Stimulated activated CD4-positive, alpha-beta T cell treated with anti-CD3 and anti-CD28 coated beads, Interleukin-2, amount 100 ng/mL, for 24 hours (primary cell): ENCODE measurements at regions not wholly inside any gene's neighbourhood (a gene's known extent, or its start where the extent isn't known, plus 50 kb on each side); places are given as distances from the start of the nearest gene placed in this dataset.
A peak's percentile ranks its signal among the peaks of the same experiment; 100 is the strongest.
"Not testable (repeated sequence)": the region's sequence is repeated elsewhere in the genome, so short reads cannot be mapped to it uniquely, and the experiment has no call there.

Source experiments
- DNase-seq, 2 donors: peaks; one replicate each; pipeline ENCODE4 v3.0.0-alpha.2; 2020

DNA sequence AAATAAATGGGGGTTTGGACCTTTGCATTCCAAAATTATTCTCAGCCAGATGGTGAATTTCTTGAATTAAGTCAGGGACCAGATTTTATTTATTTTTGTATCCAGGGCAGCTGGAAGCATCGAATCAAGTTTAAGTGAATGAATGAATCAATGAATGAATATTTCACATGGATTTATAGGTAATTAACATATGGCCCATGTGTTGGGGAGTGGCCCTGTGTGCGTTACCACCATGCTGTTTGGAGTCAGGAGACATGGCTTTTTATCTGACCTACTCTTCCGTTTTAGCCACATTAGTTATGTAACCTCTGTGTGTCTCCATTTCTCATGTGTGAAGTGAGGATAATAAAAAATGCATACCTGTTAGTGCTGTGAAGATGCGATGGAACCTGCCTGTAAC is 213.5 kb downstream of the CDH26 start:
- DNase-seq, result no peak

DNA sequence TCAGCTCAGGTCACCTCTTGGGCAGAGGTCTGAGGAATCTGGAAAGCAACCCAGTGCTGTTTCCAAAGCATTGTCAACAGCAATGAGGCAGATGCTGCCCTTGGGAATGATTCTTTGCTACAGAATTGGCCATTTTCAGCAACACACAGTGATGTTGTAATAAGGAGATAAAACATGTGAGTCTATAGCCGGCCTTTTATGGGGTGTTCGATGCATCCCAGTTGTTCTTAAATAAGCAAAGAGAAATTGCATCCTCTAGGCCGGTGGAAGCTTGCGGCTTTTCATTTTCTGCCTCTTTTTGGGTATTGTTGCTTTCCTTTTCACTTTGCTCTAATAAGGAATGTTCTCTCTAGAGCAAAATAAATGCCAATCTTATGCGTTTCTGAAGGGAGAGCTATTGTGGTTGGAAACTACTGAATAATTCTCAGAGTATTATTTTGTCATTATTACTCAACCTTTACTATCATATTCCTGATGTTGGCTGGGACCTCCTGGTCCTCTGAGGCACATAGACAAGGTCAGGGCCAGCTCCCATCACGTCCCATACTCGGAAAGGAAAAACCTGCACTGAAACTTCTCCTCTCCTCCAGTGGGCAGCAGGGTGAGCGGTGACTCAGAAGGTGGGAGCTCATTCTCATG is 214.2 kb downstream of the CDH26 start:
- DNase-seq, result no peak

DNA sequence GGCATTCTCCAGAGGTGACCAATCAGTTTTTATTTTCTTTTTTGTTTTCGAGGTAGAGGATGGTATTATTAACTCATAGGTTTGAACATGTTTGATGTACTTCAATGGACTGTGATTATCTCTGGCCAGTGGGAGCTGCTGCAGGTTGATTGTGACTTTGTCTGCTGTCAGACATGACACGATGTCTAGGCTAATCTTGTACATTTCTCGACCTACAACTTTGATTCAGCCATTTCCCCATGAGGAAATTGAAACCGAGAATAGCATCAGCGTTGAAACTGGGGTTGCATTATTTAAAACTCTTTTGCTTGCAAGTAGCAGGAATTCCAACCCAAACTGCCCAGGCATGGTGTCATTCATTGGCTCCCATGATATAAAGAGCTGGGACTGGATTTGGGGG is 218.9 kb downstream of the CDH26 start:
- DNase-seq, result no peak

DNA sequence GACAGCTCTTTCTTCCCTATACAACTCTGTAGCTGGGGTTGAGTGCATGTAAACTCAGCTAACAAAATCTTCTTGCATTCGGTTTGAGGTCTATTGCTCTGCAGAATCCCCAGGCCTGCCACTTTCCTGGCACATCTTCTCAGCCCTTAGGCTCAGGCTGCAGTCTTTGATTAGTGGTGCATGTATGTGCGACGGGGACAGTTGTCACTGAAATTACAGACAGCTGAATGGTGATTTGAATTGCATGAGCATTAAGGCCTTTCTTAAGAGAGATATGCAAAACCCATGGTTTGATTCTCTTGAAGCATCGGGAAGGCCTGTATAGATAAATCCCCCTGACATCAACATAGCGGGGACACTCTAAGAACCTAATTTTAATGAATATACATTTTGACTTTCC is 222.8 kb downstream of the CDH26 start:
- DNase-seq, result no peak

DNA sequence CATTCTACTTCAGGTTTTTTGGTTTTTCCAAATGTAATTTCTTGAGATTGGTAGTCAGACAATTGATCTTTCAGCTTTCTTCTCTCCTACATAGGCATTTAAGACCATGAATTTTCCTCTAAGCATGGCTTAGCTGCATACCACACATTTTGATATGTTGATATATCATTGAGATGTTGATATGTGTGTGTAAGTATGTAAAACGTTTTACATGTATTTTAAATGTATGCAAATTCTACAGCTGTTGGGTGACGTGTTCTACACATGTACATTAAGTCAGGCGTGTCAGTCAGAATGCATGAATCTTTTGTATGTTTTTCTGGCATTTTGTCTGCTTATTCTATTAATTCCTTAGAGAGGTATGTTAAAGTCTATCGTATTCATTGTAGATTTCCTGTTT is 228.2 kb downstream of the CDH26 start:
- no peak for DNase-seq

DNA sequence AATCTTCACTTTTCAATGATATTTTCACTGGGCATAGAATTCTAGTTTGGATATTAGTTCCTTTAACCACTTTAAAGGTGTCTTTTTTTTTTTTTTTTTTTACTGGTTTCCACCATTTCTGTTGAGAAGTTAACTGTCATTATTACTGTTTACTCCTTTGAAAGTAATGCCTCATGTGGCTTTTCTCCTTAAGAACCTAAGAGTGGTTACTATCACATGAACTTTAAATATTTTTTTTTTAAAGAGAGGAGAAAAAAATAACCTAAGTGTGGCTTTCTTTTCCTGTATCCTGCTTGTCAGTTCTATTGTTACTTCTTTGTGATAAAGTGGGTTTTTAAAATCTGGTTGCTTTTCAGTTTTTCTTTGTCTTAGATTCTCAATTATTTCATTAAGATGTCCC is 229.5 kb downstream of the CDH26 start:
- no peak for DNase-seq

DNA sequence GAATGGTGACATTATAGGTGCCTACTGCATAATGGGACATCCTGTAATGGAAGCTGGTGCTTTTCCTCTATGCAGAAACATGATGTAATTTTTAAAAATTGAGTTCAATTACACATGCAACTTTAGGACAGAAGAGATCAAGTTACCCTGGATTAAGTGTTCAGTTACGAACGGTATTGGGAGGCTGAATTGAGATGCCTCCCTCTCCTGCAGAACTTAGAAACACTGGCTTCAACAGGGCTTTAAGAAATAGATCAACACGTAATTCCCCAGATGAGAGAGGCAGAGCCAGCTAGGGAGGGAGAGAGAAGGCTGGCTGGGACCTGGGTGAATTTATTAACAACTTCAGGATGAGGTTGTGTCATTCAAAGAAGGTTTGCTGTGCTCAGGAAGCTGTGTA is 232.8 kb downstream of the CDH26 start:
- no peak for DNase-seq

DNA sequence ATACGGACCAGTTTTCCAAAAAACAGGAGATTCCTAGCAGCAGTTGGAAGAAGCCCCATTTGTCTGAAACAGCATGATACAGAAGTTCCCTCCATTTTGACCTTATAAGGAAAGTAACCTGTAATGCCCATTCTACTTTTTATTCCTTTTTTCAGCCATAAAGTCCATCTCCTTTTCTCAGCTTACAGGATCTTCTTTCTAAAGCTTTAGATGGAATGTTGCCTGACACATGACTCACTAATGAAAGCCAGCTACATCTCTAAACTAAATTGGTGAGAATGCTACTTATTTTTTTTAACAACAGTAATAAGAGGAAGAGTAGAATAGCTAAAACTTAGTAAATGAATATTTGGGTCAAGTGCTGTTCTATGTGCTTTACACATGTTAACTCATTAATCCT is 234.1 kb downstream of the CDH26 start:
- no peak for DNase-seq

DNA sequence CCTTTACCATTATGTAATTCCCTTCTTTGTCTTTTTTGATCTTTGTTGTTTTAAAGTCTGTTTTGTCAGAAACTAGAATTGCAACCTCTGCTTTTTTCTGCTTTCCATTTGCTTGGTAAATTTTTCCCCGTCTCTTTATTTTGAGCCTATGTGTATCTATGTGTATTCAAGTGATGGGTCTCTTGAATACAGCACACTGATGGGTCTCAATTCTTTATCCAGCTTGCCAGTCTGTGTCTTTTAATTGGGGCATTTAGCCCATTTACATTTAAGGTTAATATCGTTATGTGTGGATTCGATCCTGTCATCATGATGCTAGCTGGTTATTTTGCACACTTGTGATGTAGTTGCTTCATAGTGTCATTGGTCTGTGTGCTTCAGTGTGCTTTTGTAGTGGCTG is 240.9 kb downstream of the CDH26 start:
- not testable (repeated sequence) for DNase-seq

DNA sequence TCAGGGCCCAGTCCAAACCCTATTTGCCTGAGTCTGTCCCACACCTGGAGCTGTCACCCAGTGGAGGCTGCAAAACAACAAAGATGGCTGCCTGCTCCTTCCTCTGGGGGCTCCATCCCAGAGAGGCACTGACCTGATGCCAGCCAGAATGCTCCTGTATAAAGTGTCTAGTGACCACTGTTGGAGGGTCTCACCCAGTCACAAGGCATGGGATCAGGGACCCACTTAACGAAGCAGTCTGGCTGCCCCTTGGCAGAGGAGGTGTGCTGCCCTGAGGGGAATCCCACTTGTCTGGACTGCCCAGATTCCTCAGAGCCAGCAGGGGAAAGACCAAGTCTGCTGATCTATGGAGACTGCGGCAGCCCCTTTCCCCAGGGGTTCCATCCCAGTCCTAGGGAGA is 241.6 kb downstream of the CDH26 start:
- no peak for DNase-seq

DNA sequence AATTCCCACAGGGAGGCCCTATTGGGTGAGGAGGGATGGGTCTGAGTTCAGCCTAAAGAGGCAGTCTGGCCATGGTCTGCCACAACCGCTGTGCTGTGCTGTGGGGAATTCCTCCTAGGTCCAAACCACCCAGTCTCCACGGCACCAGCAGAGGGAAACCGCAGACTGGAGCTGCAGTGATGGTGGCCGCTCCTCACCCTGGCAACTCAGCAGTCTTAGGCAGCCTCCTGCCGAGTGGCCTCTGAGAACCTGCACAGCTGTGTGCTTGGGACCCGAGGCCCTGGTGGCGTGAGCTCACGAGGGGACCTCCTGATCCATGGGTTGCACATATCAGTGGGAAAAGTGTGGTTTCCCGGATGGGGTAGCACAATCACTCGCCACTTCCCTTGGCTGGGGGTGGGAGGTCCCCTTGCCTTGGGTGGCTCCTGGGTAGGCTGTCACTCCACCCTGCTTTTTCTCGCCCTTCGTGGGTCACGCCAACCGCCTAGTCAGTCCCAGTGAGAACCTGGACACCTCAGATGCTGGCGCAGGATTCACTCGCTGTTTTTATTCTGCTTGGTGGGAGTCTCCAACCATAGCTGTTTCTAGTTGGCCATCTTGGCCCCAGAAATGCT is 242.2 kb downstream of the CDH26 start:
- no peak for DNase-seq

DNA sequence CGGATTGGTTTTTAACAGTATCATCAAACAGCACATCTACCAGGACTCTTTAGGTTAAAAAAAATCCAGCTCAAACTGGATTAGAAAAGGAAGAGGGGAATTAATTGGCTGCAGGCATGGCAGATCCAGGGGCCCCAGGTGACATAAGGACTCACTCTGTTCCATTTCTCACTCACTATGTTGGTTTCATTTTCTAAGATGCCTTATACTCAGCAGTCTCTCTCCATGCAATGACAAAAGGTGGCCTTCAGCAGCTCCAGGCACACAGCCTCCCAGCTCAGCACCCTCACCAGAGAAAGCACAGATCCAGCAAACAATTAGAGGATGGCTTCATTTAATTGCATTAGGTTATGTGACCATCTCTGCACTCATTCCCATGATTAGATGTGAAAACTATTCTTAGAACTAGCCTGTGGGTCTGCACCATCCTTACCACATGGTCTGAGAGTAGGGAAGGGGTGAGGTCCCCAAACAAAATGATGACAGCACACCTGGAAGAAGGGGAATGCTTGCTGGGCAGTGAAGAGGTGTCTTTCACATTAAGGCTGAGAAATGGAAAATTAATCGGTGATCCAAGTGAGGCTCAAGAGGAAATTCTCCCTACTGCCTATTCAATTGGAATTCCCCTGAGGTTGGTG is 243.1 kb downstream of the CDH26 start:
- DNase-seq, result no peak

DNA sequence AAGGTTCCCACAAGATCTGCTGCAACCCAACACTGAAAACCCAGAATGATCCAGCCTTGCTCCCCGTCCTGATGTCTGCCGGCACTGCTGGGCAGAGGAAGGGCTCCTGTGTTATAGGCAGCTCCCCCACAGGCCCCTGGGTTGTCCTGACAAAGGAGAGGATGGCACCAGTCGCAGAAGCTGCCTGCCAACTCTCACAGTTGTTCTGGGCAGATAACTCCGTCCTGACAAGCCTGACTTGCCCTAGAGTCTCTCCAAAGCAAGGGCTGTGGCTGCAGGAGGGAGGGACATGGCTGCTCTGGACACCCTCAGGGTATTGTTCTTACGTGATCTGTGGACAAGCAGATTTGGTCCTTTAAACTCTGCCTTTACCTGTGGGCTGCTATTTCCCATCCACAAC is 243.8 kb downstream of the CDH26 start:
- no peak for DNase-seq

DNA sequence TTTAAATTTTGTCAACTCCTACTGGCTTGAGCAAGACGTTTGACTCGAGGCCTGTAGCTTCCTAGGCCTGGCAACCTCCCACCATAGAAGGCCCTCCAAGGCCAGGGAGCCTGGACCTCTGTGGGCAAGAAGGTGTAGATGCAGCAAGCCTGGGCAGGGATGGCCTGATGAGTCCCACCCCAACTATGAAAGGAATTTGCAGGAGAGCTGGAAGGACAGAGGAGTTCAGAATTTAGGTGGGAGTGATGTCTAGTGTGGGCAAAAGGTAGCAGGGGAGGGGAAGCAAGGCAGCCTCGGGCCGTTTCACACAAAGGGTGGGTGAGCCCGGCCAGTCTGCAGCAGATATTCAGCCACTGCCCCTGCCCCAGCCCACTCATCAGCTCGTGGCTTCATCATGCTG is 245.2 kb downstream of the CDH26 start:
- no peak for DNase-seq

DNA sequence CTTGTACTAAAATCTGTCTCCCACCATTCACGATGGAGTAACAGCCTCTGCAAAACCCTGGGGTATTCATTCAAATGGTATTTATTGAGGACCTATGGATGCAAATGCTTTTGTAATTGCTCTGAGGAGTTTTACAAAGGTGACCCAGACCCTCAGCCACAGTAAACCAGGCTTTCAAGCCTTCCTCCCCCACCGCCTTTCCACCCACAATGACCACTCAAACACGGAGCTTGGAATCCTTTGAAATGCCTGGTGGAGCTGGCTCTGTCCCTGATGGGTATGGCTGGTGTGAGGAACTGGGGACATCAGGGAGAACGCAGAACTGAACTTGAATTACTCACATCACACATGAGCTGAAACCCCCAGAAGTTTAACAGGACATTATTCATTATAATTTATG is 246.4 kb downstream of the CDH26 start:
- no peak for DNase-seq

DNA sequence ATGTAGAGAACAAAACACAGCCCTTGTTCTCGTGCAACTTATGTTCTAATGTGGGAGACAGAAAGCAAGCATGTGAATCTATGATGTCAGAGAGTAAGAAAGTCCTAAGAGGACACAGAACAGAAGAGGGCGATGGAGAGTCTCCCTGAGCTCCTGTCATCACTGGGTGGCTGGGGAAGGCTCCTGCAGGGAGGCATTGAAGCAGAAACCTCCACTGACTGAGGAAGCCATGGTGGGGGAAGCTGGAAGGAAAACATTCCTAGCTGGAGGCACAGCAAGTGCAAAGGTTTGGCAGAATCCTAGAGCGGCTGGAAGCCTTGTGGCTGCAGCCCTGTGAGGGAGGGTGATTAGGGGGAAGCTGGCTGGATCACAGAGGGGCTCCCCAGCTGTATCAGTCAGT is 248.0 kb downstream of the CDH26 start:
- no peak for DNase-seq

DNA sequence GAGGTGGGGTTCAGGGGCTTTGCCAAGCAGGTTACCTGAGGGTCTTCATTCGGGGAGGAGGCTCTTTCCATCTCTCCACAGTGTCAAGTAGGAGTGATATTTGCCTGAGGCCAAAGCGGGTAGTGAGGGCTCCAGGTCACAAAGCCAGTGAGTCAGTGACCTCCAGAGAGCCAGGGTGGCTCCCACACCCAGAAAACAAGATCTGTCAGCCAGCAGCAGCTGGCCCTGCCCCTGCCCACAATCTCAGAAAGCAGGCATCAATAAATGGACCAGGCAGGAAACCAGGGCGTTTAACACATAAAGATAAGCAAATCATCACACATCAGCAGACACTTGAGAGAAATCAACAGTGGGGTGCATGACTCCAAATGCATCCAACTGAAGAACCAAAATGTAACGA is 250.8 kb downstream of the CDH26 start:
- no peak for DNase-seq

DNA sequence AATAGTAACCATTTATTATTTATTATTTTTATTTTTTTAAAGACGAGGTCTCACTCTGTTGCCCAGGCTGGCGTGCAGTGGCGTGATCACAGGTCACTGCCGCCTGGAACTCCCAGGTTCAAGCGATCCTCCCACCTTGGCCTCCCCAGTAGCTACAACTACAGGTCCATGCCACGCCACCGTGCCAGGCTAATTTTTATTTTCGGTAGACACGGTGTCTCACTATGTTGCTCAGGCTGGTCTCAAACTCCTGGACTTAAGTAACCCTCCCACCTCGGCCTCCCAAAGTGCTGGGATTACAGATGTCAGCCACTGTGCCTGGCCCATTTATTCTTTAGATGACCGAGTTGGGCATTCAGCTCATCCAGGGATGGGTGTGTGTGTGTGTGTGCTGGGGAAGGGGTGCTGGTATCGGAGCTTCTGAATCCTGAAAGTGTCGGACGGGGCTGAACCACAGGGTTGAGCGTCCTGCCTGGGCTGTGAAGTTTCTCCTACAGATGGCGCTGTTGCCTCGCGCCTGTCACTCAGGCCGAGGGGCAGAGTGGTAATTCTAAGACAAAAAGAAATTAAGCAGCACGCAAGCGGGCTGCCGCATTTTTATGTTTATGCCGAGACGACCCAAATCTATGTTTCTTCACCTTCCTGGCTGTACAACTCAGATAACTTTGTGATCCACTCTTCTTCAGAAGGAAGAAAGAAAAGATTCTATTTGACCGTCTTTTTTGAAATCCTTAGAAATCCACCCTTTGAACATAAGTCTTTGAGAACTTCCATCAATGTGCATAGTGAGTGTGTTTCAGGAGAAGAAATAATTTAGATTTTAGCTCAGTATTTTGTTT is 252.8 kb downstream of the CDH26 start:
- DNase-seq, result peak; percentile 60 to 75

DNA sequence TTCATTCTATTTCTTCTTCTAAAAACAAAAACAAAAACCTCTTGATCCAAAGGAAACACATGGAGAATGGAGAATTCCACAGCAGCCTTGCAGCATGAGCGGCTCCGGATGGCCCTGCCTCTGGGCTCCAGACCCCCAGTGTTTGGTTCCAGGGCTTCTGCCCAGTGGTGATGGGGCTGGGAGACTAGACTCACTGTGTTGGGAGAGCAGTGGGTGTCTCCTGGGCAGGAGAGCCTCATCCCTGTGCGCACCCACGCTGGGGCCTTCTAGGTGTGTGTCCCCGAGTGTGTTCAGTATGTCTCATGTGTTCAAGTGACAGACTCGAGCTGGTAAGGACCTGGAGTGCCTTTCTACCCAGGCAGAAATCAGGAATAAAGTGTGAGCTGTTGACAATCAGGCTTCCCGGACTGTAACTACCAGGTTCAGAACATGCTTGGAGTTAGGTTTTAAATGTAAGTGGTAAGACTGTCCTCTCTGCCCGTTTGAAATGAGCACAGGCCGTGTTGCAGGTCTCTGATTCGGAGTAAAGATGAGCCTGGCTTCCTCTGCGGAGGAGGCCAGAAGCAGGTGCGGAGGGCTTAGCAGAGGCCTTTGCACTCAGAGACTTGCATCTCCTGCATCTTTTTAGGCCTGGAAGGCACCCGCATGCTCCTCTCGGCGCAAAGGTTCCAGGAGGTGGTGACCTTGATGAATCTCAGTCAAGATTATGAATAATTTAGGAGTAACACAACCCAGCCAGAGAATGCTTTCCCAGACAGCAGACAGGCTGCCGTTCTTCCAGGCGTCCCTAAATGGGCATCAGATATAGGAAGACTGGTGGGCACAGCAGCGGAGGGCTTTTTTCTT is 253.6 kb downstream of the CDH26 start:
- DNase-seq, result no peak

DNA sequence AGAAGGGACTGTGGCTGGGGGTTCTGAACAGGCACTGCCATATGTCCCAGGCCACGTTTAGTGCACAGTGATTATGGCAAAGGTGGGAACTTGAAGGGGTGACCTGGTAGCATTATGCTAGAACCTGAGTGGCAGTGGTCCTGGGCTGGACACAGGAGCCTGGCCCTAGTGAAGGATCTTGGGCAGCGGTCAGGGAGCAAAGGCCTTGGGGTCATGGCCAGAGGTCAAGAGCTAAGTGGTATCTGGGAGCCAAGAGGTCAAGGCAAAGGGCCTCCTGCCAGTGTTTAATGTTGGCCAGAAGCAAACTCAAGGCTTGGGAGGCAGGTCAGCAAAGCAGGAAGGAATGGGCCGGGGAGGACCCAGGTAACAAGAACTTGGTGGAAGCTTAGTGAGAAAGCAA is 254.5 kb downstream of the CDH26 start:
- no peak for DNase-seq

DNA sequence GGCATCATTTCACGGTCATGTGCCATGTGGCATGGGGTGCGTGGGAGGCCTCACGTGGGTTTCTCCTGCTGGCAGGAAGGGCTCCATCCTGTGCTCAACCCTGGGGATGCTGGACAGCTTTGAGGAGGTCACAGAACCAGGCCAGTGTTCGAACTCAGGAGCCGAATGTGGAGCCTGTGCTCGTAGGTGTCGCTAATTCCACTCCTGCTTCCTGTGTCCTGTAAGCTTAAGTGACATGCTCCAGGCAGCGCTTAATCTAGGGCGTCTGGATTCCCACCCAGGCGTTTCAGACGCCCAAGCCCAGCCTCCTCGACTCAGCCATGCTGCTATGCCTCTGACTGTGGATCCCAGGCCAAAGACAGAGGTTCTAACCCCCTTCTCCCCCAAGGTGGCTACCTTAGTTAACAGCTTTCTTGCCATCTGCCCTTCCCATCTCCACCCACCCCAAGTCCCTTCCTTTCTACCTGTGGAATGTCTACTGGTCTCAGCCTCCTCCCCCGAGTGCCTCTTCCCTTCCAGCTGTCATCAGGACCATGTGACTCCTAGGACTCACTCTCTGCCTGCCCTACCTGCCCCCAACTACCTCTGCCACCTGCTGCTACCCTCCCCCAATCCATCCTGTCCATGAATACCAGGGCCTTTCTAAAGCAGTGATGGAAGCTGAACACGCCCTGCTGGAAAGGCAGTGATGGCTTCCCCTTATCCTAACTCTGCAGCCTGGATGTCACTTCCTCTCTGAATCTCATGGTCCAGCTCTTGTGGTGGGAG is 255.1 kb downstream of the CDH26 start:
- no peak for DNase-seq
